ENCODE measurements at regions not wholly inside any gene's neighbourhood (a gene's known extent, or its start where the extent isn't known, plus 50 kb on each side); places are given as distances from the start of the nearest gene placed in this dataset.

DNA sequence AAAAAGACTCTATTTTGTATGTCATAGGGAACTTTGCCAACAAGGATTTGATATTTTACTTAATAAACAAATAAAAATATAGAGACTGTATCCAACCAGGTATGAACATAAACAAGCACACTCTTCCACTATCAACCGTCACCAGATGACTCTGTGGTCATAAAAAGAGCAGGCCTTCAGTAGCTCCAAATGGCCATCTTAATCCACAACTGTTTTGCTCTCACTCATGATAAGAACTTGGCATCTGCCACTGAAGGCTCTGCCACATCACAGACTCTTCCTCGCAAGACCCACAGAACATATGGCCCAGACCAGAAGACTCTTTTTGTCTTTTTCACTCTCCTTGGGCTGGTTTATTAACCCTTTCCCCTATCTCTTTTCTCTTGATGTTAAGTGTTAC, 98.7 kb upstream of the POM121L12 start:
- H3K4me3 ChIP-seq (ENCODE audit: low read depth, low read length): no peak overlapping the region
- TF ChIP-seq CTCF (IDR thresholded peaks at IDR 0.05; ENCODE audit: insufficient read depth, low read length, missing control alignments): no peak
- ChIA-PET POLR2A (no interaction called here), CTCF (no interaction called here)
- no peak for DNase-seq (ENCODE audit: low read depth, low spot score)

DNA sequence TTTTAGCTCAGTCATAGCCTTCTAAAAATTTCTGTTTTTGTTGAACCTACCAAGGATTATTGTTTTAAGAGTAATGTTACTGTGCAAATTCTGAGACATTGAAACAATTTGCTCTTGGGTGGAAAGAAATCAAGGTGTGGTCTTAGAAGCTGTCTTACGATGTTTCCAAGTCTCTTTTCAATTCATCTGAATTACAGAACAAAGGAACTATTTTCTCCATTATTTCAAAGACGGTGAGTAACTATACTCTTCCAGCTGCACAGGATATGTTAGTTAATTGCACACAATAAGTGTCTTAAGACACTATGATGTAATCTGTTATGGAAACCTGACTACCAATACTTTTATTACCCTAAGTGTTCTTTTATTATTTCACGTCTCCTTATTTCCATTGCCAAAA, 106.8 kb upstream of the POM121L12 start:
- TF ChIP-seq CTCF (IDR thresholded peaks at IDR 0.05; ENCODE audit: insufficient read depth, low read length, missing control alignments): no peak
- no peak for DNase-seq (ENCODE audit: low read depth, low spot score)
- POLR2A ChIA-PET: no interaction called here
- CTCF ChIA-PET: no interaction called here
- H3K4me3 ChIP-seq (ENCODE audit: low read depth, low read length): no peak overlapping the region

DNA sequence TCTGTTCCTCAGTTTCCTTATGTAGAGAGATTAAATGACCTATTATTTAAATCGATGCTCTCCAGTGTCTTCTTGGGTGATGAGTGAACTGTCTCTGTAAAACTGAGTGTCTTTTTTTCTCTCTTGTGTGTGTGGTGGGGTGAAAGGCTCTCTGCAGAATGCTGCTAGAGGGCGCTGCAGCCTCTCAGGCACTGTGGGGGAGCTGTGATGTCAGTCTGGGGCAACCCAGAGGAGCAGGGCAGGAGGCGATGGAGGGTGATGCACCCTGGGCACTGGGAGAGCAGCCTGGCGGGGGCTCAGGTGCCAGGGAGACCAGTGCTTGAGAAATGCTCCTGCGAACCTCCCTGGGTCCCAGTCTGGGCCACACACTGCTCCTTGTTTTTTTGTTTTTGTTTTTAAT, 110.1 kb upstream of the POM121L12 start:
- CTCF ChIA-PET: no interaction called here
- POLR2A ChIA-PET: no interaction called here
- no peak for TF ChIP-seq CTCF (IDR thresholded peaks at IDR 0.05; ENCODE audit: insufficient read depth, low read length, missing control alignments)

DNA sequence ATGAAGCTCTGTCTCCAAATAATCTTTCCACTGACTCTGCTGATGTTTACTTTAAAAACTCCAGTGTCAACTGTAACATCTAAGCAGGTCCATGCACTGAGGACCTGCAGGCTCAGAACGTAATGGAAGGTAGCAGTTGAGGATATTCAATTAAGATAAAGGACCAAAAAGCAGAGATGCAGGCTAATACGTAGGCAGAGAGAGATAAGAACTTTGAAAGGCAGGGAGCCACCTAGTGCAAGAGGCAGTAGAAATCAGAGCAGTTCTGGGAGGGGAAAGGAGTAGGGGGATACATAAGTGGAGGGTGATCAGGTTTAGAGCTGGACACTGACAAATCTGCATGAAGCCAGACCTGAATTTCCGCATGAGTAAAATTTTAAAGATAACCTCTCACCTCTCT, 114.5 kb upstream of the POM121L12 start:
- ChIA-PET POLR2A (no interaction called here), CTCF (no interaction called here)
- DNase-seq (ENCODE audit: low read depth, low spot score): no peak
- H3K4me3 ChIP-seq (ENCODE audit: low read depth, low read length): no peak overlapping the region
- no peak for TF ChIP-seq CTCF (IDR thresholded peaks at IDR 0.05; ENCODE audit: insufficient read depth, low read length, missing control alignments)

More for the DNA sequence above, 110.1 kb upstream of the POM121L12 start:
- H3K4me3 ChIP-seq (ENCODE audit: low read depth, low read length): no peak overlapping the region
- no peak for DNase-seq (ENCODE audit: low read depth, low spot score)

DNA sequence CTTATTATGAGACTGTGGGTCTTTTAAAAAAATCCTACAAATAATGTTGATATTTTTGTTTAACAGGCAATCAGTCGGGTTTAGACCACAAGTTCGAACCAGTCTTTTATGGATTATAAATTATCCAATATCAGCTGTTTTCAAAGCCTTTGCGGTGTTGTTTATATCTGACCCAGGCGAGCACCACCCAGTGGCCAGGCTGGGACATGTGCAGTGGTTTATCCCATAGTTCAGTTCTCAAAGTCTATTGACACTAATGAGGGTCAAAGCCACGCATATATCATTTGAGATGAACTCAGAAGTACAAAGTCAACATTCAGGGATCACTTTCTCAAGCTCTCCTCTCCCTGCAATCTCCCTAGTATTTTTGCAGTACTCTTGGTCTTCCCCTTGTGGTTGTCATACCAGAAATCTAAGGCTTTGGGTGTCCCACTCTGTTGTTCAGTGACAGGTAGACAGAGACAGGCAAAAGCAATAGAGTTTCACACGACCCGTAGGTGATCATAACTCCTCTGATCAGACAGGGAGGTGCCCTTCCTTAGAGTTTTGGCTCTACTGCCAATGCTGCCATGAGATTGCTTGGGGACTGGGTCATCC, 117.4 kb upstream of the POM121L12 start:
- no peak for DNase-seq (ENCODE audit: low read depth, low spot score)
- CTCF ChIA-PET: no interaction called here
- H3K4me3 ChIP-seq (ENCODE audit: low read depth, low read length): no peak overlapping the region
- TF ChIP-seq CTCF (IDR thresholded peaks at IDR 0.05; ENCODE audit: insufficient read depth, low read length, missing control alignments): no peak
- POLR2A ChIA-PET: no interaction called here

DNA sequence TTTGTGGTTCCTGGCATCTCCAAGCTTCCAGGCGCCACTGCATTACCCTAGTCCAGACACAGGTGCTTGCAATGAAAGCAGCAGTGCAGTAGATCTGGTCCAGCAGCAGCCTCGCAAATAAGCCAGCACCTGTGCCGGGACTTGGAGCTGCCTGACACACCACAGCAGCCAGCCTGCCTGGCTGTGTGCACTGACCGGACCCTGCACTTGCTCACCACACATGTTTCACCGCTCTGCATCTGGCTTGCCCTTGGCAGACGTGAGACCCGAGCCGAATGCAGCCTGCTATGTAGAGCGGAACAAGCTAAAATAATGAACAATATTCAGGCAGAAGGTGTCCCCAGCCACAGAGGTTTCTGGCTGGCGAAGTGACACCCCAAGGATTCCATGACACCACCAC, 123.6 kb upstream of the POM121L12 start:
- POLR2A ChIA-PET: no interaction called here
- no peak for TF ChIP-seq CTCF (IDR thresholded peaks at IDR 0.05; ENCODE audit: insufficient read depth, low read length, missing control alignments)
- H3K4me3 ChIP-seq (ENCODE audit: low read depth, low read length): no peak overlapping the region
- CTCF ChIA-PET: no interaction called here
- no peak for DNase-seq (ENCODE audit: low read depth, low spot score)
